ENCODE measurements at regions not wholly inside any gene's neighbourhood (a gene's known extent, or its start where the extent isn't known, plus 50 kb on each side); places are given as distances from the start of the nearest gene placed in this dataset.

DNA sequence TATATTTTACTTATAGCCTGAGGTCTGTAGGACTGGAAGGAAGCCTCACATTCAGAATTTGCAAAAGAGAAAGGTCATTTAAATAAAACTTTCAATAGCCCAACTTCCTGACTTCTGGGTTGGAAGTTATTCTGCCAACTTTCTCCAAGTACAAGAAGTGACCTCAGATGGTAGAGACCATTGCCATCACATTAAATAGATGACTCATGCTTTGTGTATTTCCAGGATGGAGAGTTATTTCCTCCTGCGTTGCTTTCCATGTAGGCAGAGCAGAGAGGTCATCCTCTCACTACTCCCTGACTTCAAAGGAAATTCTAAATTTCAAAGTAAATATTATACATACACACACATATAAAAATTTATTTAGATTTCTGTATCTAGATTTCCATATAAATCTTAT lies 73.0 kb upstream of the NR3C2 start:
- TF ChIP-seq TAF1 (IDR thresholded peaks at IDR 0.05; ENCODE audit: low read depth, low read length), result no peak
- no peak for TF ChIP-seq POLR2AphosphoS5 (IDR thresholded peaks at IDR 0.05; ENCODE audit: low read depth, low read length)
- TF ChIP-seq POLR2A (IDR thresholded peaks at IDR 0.05; ENCODE audit: low read depth, low read length), result no peak
- no peak for TF ChIP-seq SPI1 (IDR thresholded peaks at IDR 0.05; ENCODE audit: low read depth, low read length)
- no peak for TF ChIP-seq PAX5 (IDR thresholded peaks at IDR 0.05; ENCODE audit: insufficient read depth, low read length, severe bottlenecking)
